ENCODE measurements at regions not wholly inside any gene's neighbourhood (a gene's known extent, or its start where the extent isn't known, plus 50 kb on each side); places are given as distances from the start of the nearest gene placed in this dataset.

DNA sequence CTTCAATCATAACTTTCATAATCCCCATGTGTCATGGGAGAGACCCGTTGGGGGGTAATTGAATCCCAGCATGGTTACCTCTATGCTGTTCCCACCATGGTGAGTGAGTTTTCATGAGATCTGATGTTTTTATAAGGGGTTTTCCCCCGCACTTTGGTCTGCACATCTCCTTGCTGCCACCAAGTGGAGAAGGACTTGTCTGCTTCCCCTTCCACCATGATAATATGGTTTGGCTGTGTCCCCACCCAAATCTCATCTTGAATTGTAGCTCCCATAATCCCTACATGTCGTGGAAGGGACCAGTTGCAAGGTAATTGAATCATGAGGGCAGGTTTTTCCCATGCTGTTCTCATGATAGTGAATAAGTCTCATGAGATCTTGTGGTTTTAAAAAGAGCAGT is 524.9 kb downstream of the SLITRK5 start:
- TF ChIP-seq, protein P1, sequence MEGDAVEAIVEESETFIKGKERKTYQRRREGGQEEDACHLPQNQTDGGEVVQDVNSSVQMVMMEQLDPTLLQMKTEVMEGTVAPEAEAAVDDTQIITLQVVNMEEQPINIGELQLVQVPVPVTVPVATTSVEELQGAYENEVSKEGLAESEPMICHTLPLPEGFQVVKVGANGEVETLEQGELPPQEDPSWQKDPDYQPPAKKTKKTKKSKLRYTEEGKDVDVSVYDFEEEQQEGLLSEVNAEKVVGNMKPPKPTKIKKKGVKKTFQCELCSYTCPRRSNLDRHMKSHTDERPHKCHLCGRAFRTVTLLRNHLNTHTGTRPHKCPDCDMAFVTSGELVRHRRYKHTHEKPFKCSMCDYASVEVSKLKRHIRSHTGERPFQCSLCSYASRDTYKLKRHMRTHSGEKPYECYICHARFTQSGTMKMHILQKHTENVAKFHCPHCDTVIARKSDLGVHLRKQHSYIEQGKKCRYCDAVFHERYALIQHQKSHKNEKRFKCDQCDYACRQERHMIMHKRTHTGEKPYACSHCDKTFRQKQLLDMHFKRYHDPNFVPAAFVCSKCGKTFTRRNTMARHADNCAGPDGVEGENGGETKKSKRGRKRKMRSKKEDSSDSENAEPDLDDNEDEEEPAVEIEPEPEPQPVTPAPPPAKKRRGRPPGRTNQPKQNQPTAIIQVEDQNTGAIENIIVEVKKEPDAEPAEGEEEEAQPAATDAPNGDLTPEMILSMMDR (IDR thresholded peaks at IDR 0.05; ENCODE audit: low read depth, low read length, missing input control), result no peak
- TF ChIP-seq JUND (IDR thresholded peaks at IDR 0.05) (no peak), GABPA (IDR thresholded peaks at IDR 0.05 in 1 of 2, conservative IDR thresholded peaks at IDR 0.05 in 1 of 2) (no peak), FOXA2 (IDR thresholded peaks at IDR 0.05) (no peak), TAF1 (conservative IDR thresholded peaks at IDR 0.05) (no peak), YY1 (IDR thresholded peaks at IDR 0.05) (no peak), NR2F2 (IDR thresholded peaks at IDR 0.05) (no peak), RAD21 (IDR thresholded peaks at IDR 0.05) (no peak), RXRA (IDR thresholded peaks at IDR 0.05) (no peak), HNF4A (conservative IDR thresholded peaks at IDR 0.05) (no peak)
- TF ChIP-seq, protein P2, sequence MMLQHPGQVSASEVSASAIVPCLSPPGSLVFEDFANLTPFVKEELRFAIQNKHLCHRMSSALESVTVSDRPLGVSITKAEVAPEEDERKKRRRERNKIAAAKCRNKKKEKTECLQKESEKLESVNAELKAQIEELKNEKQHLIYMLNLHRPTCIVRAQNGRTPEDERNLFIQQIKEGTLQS (IDR thresholded peaks at IDR 0.05), result no peak
- TF ChIP-seq, protein P3, sequence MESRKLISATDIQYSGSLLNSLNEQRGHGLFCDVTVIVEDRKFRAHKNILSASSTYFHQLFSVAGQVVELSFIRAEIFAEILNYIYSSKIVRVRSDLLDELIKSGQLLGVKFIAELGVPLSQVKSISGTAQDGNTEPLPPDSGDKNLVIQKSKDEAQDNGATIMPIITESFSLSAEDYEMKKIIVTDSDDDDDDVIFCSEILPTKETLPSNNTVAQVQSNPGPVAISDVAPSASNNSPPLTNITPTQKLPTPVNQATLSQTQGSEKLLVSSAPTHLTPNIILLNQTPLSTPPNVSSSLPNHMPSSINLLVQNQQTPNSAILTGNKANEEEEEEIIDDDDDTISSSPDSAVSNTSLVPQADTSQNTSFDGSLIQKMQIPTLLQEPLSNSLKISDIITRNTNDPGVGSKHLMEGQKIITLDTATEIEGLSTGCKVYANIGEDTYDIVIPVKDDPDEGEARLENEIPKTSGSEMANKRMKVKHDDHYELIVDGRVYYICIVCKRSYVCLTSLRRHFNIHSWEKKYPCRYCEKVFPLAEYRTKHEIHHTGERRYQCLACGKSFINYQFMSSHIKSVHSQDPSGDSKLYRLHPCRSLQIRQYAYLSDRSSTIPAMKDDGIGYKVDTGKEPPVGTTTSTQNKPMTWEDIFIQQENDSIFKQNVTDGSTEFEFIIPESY (IDR thresholded peaks at IDR 0.05), result no peak
- TF ChIP-seq, protein P4, sequence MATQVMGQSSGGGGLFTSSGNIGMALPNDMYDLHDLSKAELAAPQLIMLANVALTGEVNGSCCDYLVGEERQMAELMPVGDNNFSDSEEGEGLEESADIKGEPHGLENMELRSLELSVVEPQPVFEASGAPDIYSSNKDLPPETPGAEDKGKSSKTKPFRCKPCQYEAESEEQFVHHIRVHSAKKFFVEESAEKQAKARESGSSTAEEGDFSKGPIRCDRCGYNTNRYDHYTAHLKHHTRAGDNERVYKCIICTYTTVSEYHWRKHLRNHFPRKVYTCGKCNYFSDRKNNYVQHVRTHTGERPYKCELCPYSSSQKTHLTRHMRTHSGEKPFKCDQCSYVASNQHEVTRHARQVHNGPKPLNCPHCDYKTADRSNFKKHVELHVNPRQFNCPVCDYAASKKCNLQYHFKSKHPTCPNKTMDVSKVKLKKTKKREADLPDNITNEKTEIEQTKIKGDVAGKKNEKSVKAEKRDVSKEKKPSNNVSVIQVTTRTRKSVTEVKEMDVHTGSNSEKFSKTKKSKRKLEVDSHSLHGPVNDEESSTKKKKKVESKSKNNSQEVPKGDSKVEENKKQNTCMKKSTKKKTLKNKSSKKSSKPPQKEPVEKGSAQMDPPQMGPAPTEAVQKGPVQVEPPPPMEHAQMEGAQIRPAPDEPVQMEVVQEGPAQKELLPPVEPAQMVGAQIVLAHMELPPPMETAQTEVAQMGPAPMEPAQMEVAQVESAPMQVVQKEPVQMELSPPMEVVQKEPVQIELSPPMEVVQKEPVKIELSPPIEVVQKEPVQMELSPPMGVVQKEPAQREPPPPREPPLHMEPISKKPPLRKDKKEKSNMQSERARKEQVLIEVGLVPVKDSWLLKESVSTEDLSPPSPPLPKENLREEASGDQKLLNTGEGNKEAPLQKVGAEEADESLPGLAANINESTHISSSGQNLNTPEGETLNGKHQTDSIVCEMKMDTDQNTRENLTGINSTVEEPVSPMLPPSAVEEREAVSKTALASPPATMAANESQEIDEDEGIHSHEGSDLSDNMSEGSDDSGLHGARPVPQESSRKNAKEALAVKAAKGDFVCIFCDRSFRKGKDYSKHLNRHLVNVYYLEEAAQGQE (IDR thresholded peaks at IDR 0.05), result no peak
- TF ChIP-seq, protein P5, sequence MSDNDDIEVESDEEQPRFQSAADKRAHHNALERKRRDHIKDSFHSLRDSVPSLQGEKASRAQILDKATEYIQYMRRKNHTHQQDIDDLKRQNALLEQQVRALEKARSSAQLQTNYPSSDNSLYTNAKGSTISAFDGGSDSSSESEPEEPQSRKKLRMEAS (IDR thresholded peaks at IDR 0.05), result no peak

All from liver (tissue), 3 donors.